ENCODE measurements at regions not wholly inside any gene's neighbourhood (a gene's known extent, or its start where the extent isn't known, plus 50 kb on each side); places are given as distances from the start of the nearest gene placed in this dataset.

GRCh38 chr18:78393086-78393862 is 586.3 kb upstream of the SALL3 start:
- no peak for DNase-seq

DNA sequence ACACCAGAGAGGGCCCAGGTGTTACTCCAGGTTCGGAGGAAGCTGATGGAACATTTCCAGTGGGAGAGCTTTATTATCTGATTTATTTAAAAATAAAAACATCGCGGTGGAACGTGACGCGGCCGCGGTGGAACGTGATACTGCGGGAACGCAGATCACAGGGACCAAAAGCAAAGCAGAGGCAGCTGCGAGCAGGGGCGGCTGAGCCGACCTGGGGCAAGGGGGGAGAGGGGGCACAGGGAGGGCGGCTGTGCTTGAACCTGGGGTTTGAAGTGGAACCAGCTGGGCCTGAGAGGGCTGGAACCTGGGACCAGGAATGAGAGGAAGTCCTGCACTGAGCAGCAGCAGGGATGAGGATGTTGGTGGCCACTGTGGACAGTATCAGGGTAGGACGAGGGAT is 583.5 kb upstream of the SALL3 start:
- DNase-seq = no peak

DNA sequence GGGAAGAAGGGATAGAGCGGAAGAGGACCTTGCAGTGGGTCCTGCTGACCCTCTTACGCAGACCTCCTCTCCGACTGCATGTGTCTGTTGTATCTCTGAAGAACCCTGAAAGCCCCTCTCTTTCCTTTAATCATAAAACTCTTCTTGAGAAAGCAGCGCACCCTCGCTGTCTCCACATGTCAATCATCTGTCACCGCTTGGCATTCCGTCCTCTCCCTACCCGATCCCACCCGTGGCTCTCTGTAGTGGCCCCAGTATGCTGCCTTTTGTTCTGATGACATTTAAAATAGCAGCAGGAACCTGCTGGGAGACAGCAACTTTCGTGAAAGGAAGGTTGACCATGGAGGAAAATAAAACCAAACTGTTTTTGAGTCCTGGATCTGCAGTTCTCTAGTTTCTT is 582.9 kb upstream of the SALL3 start:
- DNase-seq = no peak

- DNase-seq = no peak
These were observed 579.6 kb upstream of the SALL3 start for GRCh38 chr18:78399992-78400503.

- DNase-seq = no peak
These were observed 577.2 kb upstream of the SALL3 start for GRCh38 chr18:78402440-78402839.

DNA sequence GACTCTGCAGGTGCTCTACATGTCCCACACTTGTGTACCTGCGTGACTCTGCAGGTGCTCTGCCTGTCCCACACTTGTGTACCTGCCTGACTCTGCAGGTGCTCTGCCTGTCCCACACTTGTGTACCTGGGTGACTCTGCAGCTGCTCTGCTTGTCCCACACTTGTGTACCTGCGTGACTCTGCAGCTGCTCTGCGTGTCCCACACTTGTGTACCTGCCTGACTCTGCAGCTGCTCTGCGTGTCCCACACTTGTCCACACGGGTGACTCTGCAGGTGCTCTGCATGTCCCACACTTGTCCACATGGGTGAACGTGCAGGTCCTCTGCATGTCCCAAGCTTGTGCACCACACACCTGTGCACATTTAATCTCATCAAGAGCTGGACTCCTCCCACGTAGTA is 576.7 kb upstream of the SALL3 start:
- no peak for DNase-seq

GRCh38 chr18:78403371-78403770 is 576.2 kb upstream of the SALL3 start:
- no peak for DNase-seq

DNA sequence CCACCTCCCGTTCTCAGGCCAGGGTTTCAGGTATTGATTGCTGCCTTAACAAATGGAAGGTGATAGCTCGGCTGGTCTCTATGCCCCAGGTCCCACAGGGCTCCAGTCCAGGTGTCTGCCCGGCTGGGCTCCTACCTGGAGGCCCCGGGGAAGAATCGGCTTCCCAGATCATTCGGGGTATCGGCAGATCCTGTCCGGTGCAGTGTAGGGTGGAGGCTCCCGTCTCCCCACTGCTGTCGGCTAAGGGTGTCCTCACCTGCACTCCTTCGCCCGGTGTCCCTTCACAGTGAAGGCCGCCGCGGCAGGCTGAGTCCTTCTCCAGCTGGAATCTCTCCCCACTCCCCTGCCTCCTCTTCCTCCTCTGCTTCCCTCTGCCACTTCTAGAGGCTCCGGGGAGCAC is 573.9 kb upstream of the SALL3 start:
- no peak for DNase-seq

GRCh38 chr18:78406743-78407465 is 572.7 kb upstream of the SALL3 start:
- no peak for DNase-seq

- DNase-seq = no peak
These were observed 572.2 kb upstream of the SALL3 start for GRCh38 chr18:78407466-78407844.

DNA sequence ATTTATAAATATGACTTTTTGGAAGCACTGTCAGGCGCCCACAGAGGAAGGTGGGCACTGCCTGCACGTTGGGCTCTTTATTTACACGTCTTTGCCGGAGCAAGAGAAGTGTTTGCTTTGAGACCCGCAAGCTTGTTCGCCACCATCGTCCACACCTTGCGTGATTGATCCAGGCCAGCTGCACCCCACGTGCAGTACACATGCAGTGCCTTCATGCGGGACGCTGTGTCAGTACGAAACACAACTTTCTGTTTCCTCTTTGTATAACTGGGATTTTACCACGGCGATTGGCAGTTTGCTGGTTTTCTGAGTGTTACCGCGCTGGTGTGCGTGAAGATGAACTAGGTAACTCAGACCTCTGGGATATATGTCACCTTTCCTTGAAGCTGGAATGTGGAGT is 571.0 kb upstream of the SALL3 start:
- no peak for DNase-seq

DNA sequence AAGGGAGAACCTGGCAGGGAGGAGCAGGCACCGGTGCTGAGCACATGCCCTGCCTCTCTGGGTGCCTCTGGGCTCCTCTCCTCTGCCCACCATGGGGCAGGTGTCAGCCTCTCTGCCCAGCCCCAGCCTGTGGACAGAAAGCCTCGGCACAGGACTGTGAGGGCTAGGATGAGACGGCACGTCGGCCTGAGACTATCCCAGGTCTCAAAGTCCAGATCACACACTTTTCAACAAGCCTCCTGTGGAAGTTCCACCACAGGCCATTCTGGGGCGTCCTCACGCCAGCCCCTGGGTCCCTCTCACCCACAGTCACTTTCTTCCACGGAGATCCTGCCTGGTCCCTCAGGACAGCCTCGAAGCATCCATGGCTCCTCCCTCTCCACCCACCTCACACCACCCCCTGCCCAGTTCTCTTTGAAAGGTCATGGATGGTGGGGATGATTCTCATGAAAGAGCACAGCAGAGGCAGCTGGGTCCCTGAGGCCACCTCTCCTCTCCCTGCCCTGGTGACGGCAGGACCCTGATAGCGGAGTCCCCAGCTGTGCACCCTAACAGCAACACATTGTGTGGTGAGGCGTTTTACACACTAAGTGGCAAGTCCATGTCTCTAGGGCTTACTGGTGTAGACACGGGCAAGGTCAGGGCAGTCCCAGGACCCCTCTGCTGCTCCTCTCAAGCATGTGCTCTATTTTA is 569.4 kb upstream of the SALL3 start:
- DNase-seq = no peak

DNA sequence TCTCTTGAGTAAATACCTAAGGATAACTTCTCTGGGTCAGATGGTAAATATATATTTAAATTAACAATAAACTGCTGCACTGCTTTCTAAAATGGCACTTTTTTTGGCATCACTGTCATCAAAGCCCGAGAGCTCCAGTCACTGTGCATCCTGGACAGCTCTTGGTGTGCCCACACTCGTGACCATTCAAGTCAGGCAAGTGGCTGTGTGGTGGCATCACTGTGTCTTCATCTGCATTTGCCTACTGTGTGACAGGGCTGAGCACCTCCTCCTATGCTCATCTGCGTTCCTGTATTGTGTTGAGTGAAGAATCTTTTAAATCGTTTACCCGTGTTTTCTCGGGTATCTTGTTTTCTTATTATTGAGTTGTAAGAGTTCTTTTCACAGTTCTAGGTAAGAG is 568.1 kb upstream of the SALL3 start:
- DNase-seq = no peak

- DNase-seq = no peak
These were observed 565.3 kb upstream of the SALL3 start for GRCh38 chr18:78414302-78414701.

DNA sequence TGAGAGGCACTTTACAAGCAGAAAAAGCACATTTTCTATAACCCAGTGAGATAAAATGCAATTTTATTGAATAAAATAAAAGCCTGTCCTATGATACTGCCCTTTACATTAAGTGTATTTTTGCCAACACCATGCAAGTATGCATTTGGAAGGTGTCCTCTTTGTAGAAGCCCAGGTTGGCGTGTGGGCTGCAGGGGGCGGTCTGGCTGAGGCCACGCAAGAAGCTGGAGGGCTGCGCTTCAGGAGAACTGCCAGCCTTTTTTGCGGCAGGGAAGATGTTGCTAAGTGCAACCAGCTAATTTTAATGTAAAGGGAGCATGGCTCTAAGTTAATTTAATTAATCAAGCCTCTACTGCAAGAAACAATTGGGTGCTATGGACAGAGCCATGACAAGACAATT is 562.8 kb upstream of the SALL3 start:
- DNase-seq = no peak

- DNase-seq = no peak
These were observed 561.2 kb upstream of the SALL3 start for GRCh38 chr18:78418379-78418778.

DNA sequence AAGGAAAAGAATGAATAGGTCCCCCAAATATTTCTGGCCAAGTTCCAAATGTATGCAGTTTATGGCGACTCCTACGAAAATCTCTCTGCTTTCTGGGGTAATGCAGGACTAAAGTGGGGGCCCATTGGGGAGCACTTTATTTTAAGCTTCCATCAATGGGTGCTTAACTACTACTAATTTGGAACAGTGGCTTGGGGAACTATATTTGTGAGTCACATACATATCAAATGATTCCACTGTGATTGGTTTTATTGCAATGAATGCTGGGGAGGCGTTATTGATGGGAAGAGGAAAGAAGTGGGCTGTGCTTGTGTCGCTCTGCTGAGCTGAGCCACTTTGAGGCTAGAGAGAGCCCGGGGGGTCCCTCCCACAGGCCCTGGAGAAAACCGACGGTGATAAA is 560.4 kb upstream of the SALL3 start:
- DNase-seq = no peak

GRCh38 chr18:78420116-78420515 is 559.5 kb upstream of the SALL3 start:
- DNase-seq = no peak

DNA sequence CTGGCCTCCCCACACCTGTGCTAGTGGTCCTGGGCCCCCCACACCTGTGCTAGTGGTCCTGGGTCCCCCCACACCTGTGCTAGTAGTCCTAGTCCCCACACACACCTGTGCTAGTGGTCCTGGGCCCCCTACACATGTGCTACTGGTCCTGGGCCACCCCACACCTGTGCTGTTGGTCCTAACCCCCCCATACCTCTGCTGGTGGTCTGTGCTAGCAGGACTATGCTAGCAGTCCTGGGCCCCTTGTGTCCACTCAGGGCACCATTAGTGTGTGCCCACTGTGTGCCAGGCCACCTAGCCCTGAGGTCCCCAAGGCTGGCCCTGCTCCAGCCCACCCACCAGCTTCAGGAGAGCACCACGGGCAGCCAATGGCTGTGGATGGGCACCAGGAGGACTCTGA is 558.2 kb upstream of the SALL3 start:
- DNase-seq = no peak

DNA sequence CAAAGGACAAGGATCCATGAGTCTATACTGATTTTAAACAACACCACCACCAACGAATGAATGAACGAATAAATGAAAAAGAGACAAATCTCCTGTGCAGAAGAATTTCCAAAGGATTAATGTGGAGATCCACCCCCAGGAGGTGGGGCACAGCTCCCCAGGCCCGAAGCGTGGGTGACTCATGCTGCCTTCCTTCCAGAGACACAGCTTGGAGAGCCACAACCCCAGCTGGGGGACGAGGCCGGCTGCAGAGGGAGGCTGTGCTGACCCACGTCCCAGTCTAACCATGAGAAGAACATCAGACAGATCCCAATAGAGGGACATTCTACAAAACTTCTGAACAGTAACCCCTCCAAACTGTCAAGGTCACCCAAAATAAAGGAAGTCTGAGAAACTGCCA is 557.3 kb upstream of the SALL3 start:
- no peak for DNase-seq

GRCh38 chr18:78423811-78424210 is 555.8 kb upstream of the SALL3 start:
- no peak for DNase-seq

DNA sequence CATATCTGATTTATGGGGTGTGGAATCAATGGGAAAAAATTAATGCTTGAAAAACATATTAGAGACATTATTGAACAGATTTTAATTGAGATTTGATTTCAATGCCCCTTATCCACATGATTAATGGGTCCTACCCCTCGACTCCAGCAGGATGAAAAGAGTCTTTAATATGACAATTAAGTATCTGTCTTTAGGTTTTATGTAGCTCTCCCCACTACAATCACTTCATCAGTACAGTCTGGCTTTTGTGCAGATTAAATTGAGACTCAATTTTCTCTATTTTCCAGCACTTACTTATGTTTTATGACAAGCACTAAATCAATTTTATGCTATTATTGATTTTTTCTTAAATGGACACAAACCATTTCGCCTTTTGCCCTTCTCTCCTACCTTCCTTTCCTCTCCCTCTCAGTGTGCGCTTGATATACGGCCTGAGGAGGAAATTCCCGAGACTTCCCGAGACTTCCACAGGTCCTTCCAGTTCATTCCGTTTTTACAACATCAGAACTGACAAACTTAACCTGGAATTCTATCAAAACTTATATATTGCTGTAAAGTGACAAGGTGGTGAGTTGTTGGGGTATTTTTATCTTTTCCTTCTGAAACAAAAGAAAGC is 555.1 kb upstream of the SALL3 start:
- no peak for DNase-seq

GRCh38 chr18:78425019-78425412 is 554.6 kb upstream of the SALL3 start:
- no peak for DNase-seq
